B cell (primary cell): ENCODE measurements at regions not wholly inside any gene's neighbourhood (a gene's known extent, or its start where the extent isn't known, plus 50 kb on each side); places are given as distances from the start of the nearest gene placed in this dataset.
"Not testable (repeated sequence)": the region's sequence is repeated elsewhere in the genome, so short reads cannot be mapped to it uniquely, and the experiment has no call there.

ENCODE experiments used
- ATAC-seq: fragments of 200-7000 bp; cut with Tn5 transposase; one replicate; pipeline ENCODE4 v1.10.0; 2021; ENCODE audit warnings: low read depth, mild to moderate bottlenecking, moderate number of reproducible peaks, moderate library complexity
- CTCF ChIA-PET: fragments of 350-600 bp; sonication (Branson Sonifier 250); formaldehyde crosslinking; loops from one replicate; lab custom pipeline; 2021; ENCODE audit warnings: antibody characterized with exemption, inconsistent platforms; lab: Charles Lee
- POLR2A ChIA-PET: fragments of 350-600 bp; sonication (Branson Sonifier 250); formaldehyde crosslinking; loops from one replicate; lab custom pipeline; 2021; ENCODE audit warnings: antibody characterized with exemption; lab: Charles Lee
- DNase-seq: peaks from one replicate; pipeline ENCODE4 v3.0.0; 2013
- H2AFZ ChIP-seq: 2 replicates; pipeline ENCODE4 v1.6.1; 2012; ENCODE audit warnings: mild to moderate bottlenecking, low read depth, low read length; ENCODE audit not compliant: insufficient read depth, poor library complexity, severe bottlenecking
- H3K27ac ChIP-seq, 2 donors: 1 replicate in 1 of 2; 2 replicates in 1 of 2; pipeline ENCODE4 v1.5.1; 2012 to 2013; ENCODE audit warnings: low read length in 2 of 2, mild to moderate bottlenecking in 2 of 2, moderate library complexity in 1 of 2
- H3K27me3 ChIP-seq, 4 experiments: fragments of 200-600 bp in 1 of 4; sonication (generic) in 1 of 4; replicated peaks in 1 of 4; 1 replicate in 2 of 4; 2 replicates in 2 of 4; pipeline versions ENCODE4 v1.6.1 to v1.7.0; 2013 to 2016; ENCODE audit warnings: low read length in 3 of 4, mild to moderate bottlenecking in 2 of 4, mixed read lengths in 1 of 4, moderate library complexity in 1 of 4; ENCODE audit not compliant: insufficient read depth in 4 of 4, control insufficient read depth in 3 of 4; ENCODE audit errors: control extremely low read depth in 1 of 4
- H3K36me3 ChIP-seq, 2 experiments: replicated peaks in 1 of 2; 1 replicate in 1 of 2; 2 replicates in 1 of 2; pipeline versions ENCODE4 v1.6.1 to v1.7.1; 2013; ENCODE audit warnings: low read length in 1 of 2; ENCODE audit not compliant: insufficient read depth in 2 of 2, control insufficient read depth in 1 of 2; ENCODE audit errors: control extremely low read depth in 1 of 2, extremely low read depth in 1 of 2
- H3K4me1 ChIP-seq, 2 donors: fragments of 200-600 bp in 1 of 2; sonication (generic) in 1 of 2; 1 replicate in 1 of 2; 2 replicates in 1 of 2; pipeline versions ENCODE4 v1.5.1 to v1.6.1; 2013 to 2017; ENCODE audit warnings: low read length in 2 of 2; ENCODE audit not compliant: control insufficient read depth in 2 of 2, insufficient read depth in 2 of 2
- H3K4me2 ChIP-seq: replicated peaks from 2 replicates; pipeline ENCODE3; 2012; ENCODE audit warnings: mild to moderate bottlenecking, low read depth, low read length; ENCODE audit not compliant: poor library complexity, severe bottlenecking
- H3K4me3 ChIP-seq, 5 experiments: fragments of 200-600 bp in 1 of 5; sonication (generic) in 1 of 5; 1 replicate in 3 of 5; 2 replicates in 2 of 5; pipeline versions ENCODE4 v1.5.1 to v1.7.0; 2011 to 2016; ENCODE audit warnings: low read length in 4 of 5, mild to moderate bottlenecking in 4 of 5, low read depth in 2 of 5, control low read depth in 1 of 5, moderate library complexity in 1 of 5; ENCODE audit not compliant: insufficient read depth in 1 of 5; ENCODE audit errors: control extremely low read depth in 1 of 5, extremely low read depth in 1 of 5
- H3K79me2 ChIP-seq: fragments of 200-600 bp; sonication (generic); one replicate; pipeline ENCODE4 v1.6.0; 2016; ENCODE audit warnings: low read length; ENCODE audit not compliant: control insufficient read depth, insufficient read depth
- H3K9ac ChIP-seq: fragments of 200-600 bp; sonication (generic); 2 replicates; pipeline ENCODE4 v1.6.1; 2017; ENCODE audit warnings: mild to moderate bottlenecking, low read length, moderate library complexity
- H3K9me3 ChIP-seq, 3 donors: one replicate each; pipeline versions ENCODE4 v1.6.1 to v1.7.1; 2013; ENCODE audit warnings: low read length in 2 of 3; ENCODE audit not compliant: control insufficient read depth in 2 of 3, insufficient read depth in 1 of 3; ENCODE audit errors: control extremely low read depth in 1 of 3
- H4K20me1 ChIP-seq: 2 replicates; pipeline ENCODE4 v1.6.0; 2012; ENCODE audit warnings: mild to moderate bottlenecking, low read length; ENCODE audit not compliant: insufficient read depth, control insufficient read depth, poor library complexity, severe bottlenecking
- H3K27ac Mint-ChIP-seq: one replicate; pipeline ENCODE4 v1.8.0; 2021; ENCODE audit warnings: mixed read lengths
- H3K27me3 Mint-ChIP-seq: one replicate; pipeline ENCODE4 v1.8.0; 2021; ENCODE audit warnings: mixed read lengths
- H3K4me1 Mint-ChIP-seq: one replicate; pipeline ENCODE4 v1.8.0; 2021; ENCODE audit warnings: mixed read lengths
- H3K4me3 Mint-ChIP-seq: one replicate; pipeline ENCODE4 v1.8.0; 2021; ENCODE audit warnings: mixed read lengths
- H3K9me3 Mint-ChIP-seq: one replicate; pipeline ENCODE4 v1.8.0; 2022; ENCODE audit warnings: mixed read lengths; ENCODE audit not compliant: insufficient read depth
- EZH2 ChIP-seq: IDR thresholded peaks from 2 replicates; pipeline ENCODE4 v1.6.1; 2012; ENCODE audit warnings: borderline replicate concordance, low read depth, mild to moderate bottlenecking, moderate library complexity, low read length; ENCODE audit not compliant: insufficient read depth, poor library complexity, severe bottlenecking
- WGBS: methylation state at CpG from one replicate; pipeline ENCODE4 v1.1.5; 2013; ENCODE audit warnings: missing lambda C conversion rate; ENCODE audit not compliant: insufficient coverage; 5-methylcytosine and 5-hydroxymethylcytosine counted together
- intact Hi-C: fragments of 100-400 bp; cut with micrococcal nuclease; formaldehyde crosslinking; loops from one replicate; pipeline ENCODE4 v1.10.0; 2022
- TF ChIP-seq, protein P1 (sequence below): fragments of 200-600 bp; IDR thresholded peaks from one replicate; pipeline ENCODE4 v1.8.0; 2022; ENCODE audit warnings: antibody characterized with exemption, mild to moderate bottlenecking

DNA sequence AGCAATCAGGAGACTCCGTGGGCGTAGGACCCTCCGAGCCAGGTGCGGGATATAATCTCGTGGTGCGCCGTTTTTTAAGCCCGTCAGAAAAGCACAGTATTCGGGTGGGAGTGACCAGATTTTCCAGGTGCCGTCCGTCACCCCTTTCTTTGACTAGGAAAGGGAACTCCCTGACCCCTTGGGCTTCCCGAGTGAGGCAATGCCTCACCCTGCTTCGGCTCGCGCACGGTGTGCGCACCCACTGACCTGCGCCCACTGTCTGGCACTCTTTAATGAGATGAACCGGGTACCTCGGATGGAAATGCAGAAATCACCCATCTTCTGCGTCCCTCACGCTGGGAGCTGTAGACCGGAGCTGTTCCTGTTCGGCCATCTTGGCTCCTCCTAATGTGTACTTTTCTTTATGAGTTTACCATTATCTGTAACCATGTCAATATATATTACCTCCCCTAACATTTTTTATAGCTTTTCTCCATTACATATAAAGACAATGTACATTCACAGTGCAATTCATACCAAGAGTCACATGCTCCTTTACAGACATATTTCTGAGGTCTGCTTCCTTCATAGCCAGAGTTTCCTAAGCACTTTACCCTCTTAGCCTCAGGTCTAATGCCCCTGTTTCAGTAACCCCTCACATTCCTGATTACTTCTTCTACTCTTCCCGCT is 71.4 kb upstream of the TLE4 start:
- H3K4me3 ChIP-seq, H3K27ac Mint-ChIP-seq, H3K9me3 Mint-ChIP-seq, H3K4me1 Mint-ChIP-seq, POLR2A ChIA-PET, H3K27me3 ChIP-seq, H3K9me3 ChIP-seq, H3K4me3 Mint-ChIP-seq, ATAC-seq, H2AFZ ChIP-seq, DNase-seq, H4K20me1 ChIP-seq, H3K9ac ChIP-seq, H3K27me3 Mint-ChIP-seq, intact Hi-C loops, H3K36me3 ChIP-seq, H3K4me2 ChIP-seq, H3K79me2 ChIP-seq, H3K4me1 ChIP-seq, H3K27ac ChIP-seq, CTCF ChIA-PET: not testable (repeated sequence)
- WGBS, result 98% methylated on average over 23 of the region's 25 CpGs

- 67% methylated on average over 2 of the region's 2 CpGs for WGBS
- H3K4me3 Mint-ChIP-seq, result no peak overlapping the region
- intact Hi-C loops, result no loop called here
- H3K4me1 Mint-ChIP-seq, result no peaks in the 10 kb centered on the region
- H3K27me3 Mint-ChIP-seq, result peaks cover 5% of the 10 kb centered on the region
- H3K79me2 ChIP-seq, result no peaks in the 10 kb centered on the region
- DNase-seq (no peak), ATAC-seq (no peak)
- H3K9ac ChIP-seq, result no peak overlapping the region
- no peaks in the 10 kb centered on the region for H3K9me3 ChIP-seq
- H3K36me3 ChIP-seq, result no peaks in the 10 kb centered on the region
- no peaks in the 10 kb centered on the region for H4K20me1 ChIP-seq
- H3K4me2 ChIP-seq, result no peak overlapping the region
- H3K27ac Mint-ChIP-seq, result no peak overlapping the region
- H3K27ac ChIP-seq, result no peak overlapping the region
- no peak overlapping the region for H2AFZ ChIP-seq
- ChIA-PET POLR2A (no interaction called here), CTCF (no interaction called here)
- H3K27me3 ChIP-seq, result no peaks in the 10 kb centered on the region
- no peak overlapping the region for H3K4me3 ChIP-seq
- no peaks in the 10 kb centered on the region for H3K9me3 Mint-ChIP-seq
- TF ChIP-seq, protein P1, sequence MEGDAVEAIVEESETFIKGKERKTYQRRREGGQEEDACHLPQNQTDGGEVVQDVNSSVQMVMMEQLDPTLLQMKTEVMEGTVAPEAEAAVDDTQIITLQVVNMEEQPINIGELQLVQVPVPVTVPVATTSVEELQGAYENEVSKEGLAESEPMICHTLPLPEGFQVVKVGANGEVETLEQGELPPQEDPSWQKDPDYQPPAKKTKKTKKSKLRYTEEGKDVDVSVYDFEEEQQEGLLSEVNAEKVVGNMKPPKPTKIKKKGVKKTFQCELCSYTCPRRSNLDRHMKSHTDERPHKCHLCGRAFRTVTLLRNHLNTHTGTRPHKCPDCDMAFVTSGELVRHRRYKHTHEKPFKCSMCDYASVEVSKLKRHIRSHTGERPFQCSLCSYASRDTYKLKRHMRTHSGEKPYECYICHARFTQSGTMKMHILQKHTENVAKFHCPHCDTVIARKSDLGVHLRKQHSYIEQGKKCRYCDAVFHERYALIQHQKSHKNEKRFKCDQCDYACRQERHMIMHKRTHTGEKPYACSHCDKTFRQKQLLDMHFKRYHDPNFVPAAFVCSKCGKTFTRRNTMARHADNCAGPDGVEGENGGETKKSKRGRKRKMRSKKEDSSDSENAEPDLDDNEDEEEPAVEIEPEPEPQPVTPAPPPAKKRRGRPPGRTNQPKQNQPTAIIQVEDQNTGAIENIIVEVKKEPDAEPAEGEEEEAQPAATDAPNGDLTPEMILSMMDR, result no peak
- TF ChIP-seq EZH2, result no peak
- H3K4me1 ChIP-seq, result no peaks in the 10 kb centered on the region
These were observed 70.2 kb upstream of the TLE4 start for GRCh38 chr9:79501546-79501945.
